H9 (cell line): ENCODE measurements at regions not wholly inside any gene's neighbourhood (a gene's known extent, or its start where the extent isn't known, plus 50 kb on each side); places are given as distances from the start of the nearest gene placed in this dataset.
"Not testable (repeated sequence)": the region's sequence is repeated elsewhere in the genome, so short reads cannot be mapped to it uniquely, and the experiment has no call there.

Source experiments
- DNase-seq: peaks from one replicate; pipeline ENCODE4 v3.0.0-alpha.2; 2017
- H2AFZ ChIP-seq: one replicate; pipeline ENCODE4 v1.6.1; 2013; ENCODE audit warnings: mild to moderate bottlenecking, low read length, control low read depth, moderate library complexity
- H2AK5ac ChIP-seq: 2 replicates; pipeline ENCODE4 v1.6.1; 2013; ENCODE audit warnings: low read length, control low read depth, mixed read lengths; ENCODE audit not compliant: insufficient read length
- H2BK120ac ChIP-seq: one replicate; pipeline ENCODE4 v1.6.1; 2013; ENCODE audit warnings: low read depth, mild to moderate bottlenecking, low read length, control low read depth, inconsistent platforms; ENCODE audit not compliant: poor library complexity, severe bottlenecking
- H2BK12ac ChIP-seq: 2 replicates; pipeline ENCODE4 v1.6.1; 2013; ENCODE audit warnings: low read length, control low read depth, mixed read lengths, low read depth; ENCODE audit not compliant: insufficient read length
- H2BK15ac ChIP-seq: 2 replicates; pipeline ENCODE4 v1.6.1; 2013; ENCODE audit warnings: low read depth, low read length, control low read depth
- H2BK20ac ChIP-seq: one replicate; pipeline ENCODE4 v1.6.1; 2013; ENCODE audit warnings: low read depth, mild to moderate bottlenecking, low read length, control low read depth, inconsistent platforms; ENCODE audit not compliant: poor library complexity, severe bottlenecking
- H2BK5ac ChIP-seq: 2 replicates; pipeline ENCODE4 v1.6.1; 2013; ENCODE audit warnings: low read length, control low read depth, mixed read lengths; ENCODE audit not compliant: insufficient read length
- H3K14ac ChIP-seq: 2 replicates; pipeline ENCODE4 v1.6.1; 2013; ENCODE audit warnings: low read length, control low read depth; ENCODE audit not compliant: insufficient read depth
- H3K18ac ChIP-seq: 2 replicates; pipeline ENCODE4 v1.6.1; 2013; ENCODE audit warnings: low read depth, mild to moderate bottlenecking, mixed read lengths, low read length, control low read depth; ENCODE audit not compliant: insufficient read length
- H3K23ac ChIP-seq: 2 replicates; pipeline ENCODE4 v1.6.1; 2013; ENCODE audit warnings: low read length, control low read depth, mixed read lengths, low read depth; ENCODE audit not compliant: insufficient read length
- H3K23me2 ChIP-seq: 2 replicates; pipeline ENCODE4 v1.6.1; 2013; ENCODE audit warnings: low read depth, mild to moderate bottlenecking, mixed read lengths, low read length, control low read depth; ENCODE audit not compliant: insufficient read length, poor library complexity, severe bottlenecking
- H3K27ac ChIP-seq: 2 replicates; pipeline ENCODE4 v1.5.1; 2013; ENCODE audit warnings: low read length, control low read depth, mixed read lengths, low read depth; ENCODE audit not compliant: insufficient read length
- H3K27me3 ChIP-seq: 2 replicates; pipeline ENCODE4 v1.6.1; 2013; ENCODE audit warnings: low read length, control low read depth, inconsistent platforms; ENCODE audit not compliant: insufficient read depth
- H3K4ac ChIP-seq: 2 replicates; pipeline ENCODE4 v1.6.1; 2013; ENCODE audit warnings: low read depth, mild to moderate bottlenecking, control low read depth, inconsistent platforms, low read length, moderate library complexity
- H3K4me1 ChIP-seq: 2 replicates; pipeline ENCODE4 v1.6.1; 2013; ENCODE audit warnings: low read length, control low read depth, inconsistent platforms; ENCODE audit not compliant: insufficient read depth
- H3K4me2 ChIP-seq: 2 replicates; pipeline ENCODE4 v1.6.1; 2013; ENCODE audit warnings: low read length, control low read depth, mixed read lengths; ENCODE audit not compliant: insufficient read length, insufficient read depth
- H3K56ac ChIP-seq: 2 replicates; pipeline ENCODE4 v1.6.1; 2013; ENCODE audit warnings: low read depth, mild to moderate bottlenecking, mixed read lengths, low read length, control low read depth; ENCODE audit not compliant: insufficient read length
- H3K79me1 ChIP-seq: 2 replicates; pipeline ENCODE4 v1.6.1; 2013; ENCODE audit warnings: low read depth, mild to moderate bottlenecking, moderate library complexity, low read length, control low read depth, inconsistent platforms; ENCODE audit not compliant: insufficient read depth, poor library complexity, severe bottlenecking
- H3K79me2 ChIP-seq: 2 replicates; pipeline ENCODE4 v1.6.1; 2013; ENCODE audit warnings: low read length, control low read depth, inconsistent platforms; ENCODE audit not compliant: insufficient read depth
- H3K9ac ChIP-seq: 2 replicates; pipeline ENCODE4 v1.6.1; 2013; ENCODE audit warnings: low read length, control low read depth, mixed read lengths; ENCODE audit not compliant: insufficient read length; ENCODE audit errors: extremely low read depth
- H3K9me3 ChIP-seq: one replicate; pipeline ENCODE4 v1.6.1; 2013; ENCODE audit warnings: low read depth, low read length, inconsistent platforms; ENCODE audit not compliant: control insufficient read depth
- H3T11ph ChIP-seq: one replicate; pipeline ENCODE4 v1.6.1; 2013; ENCODE audit warnings: mild to moderate bottlenecking, low read length, control low read depth, inconsistent platforms
- H4K20me1 ChIP-seq: one replicate; pipeline ENCODE4 v1.6.1; 2013; ENCODE audit not compliant: control insufficient read depth, insufficient read length, insufficient read depth
- H4K5ac ChIP-seq: 2 replicates; pipeline ENCODE4 v1.6.1; 2013; ENCODE audit warnings: low read depth, mild to moderate bottlenecking, mixed read lengths, low read length, control low read depth; ENCODE audit not compliant: insufficient read length
- H4K8ac ChIP-seq: replicated peaks from 2 replicates; pipeline ENCODE4 v1.6.1; 2013; ENCODE audit warnings: low read length, control low read depth, mixed read lengths, low read depth; ENCODE audit not compliant: insufficient read length
- H4K91ac ChIP-seq: 2 replicates; pipeline ENCODE4 v1.6.1; 2013; ENCODE audit warnings: low read depth, mild to moderate bottlenecking, moderate library complexity, mixed read lengths, low read length, control low read depth; ENCODE audit not compliant: insufficient read length
- H3K27ac Mint-ChIP-seq, 3 experiments: 2 replicates in 2 of 3; 3 replicates in 1 of 3; pipeline ENCODE4 v1.8.0; 2020 to 2021; ENCODE audit warnings: mixed read lengths in 3 of 3, mild to moderate bottlenecking in 1 of 3, moderate library complexity in 1 of 3
- H3K27me3 Mint-ChIP-seq: 2 replicates; pipeline ENCODE4 v1.8.0; 2021; ENCODE audit warnings: low read depth, mild to moderate bottlenecking, moderate library complexity, mixed read lengths
- H3K36me3 Mint-ChIP-seq, 3 experiments: 2 replicates in 2 of 3; 3 replicates in 1 of 3; pipeline ENCODE4 v1.8.0; 2020 to 2021; ENCODE audit warnings: low read depth in 3 of 3, mixed read lengths in 3 of 3; ENCODE audit not compliant: insufficient read depth in 1 of 3
- H3K4me1 Mint-ChIP-seq, 2 experiments: 2 replicates each; pipeline ENCODE4 v1.8.0; 2020; ENCODE audit warnings: mixed read lengths in 2 of 2
- H3K4me3 Mint-ChIP-seq, 2 experiments: 2 replicates in 1 of 2; 3 replicates in 1 of 2; pipeline ENCODE4 v1.8.0; 2020 to 2021; ENCODE audit warnings: mild to moderate bottlenecking in 2 of 2, mixed read lengths in 2 of 2, moderate library complexity in 1 of 2
- H3K9me3 Mint-ChIP-seq, 2 experiments: 2 replicates in 1 of 2; 3 replicates in 1 of 2; pipeline ENCODE4 v1.8.0; 2020; ENCODE audit warnings: mild to moderate bottlenecking in 2 of 2, mixed read lengths in 2 of 2, moderate library complexity in 1 of 2
- CTCF ChIP-seq: fragments of 200-600 bp; sonication (generic); conservative IDR thresholded peaks from 3 replicates; pipeline ENCODE4 v1.8.0; 2021; ENCODE audit warnings: antibody characterized with exemption, mild to moderate bottlenecking
- WGBS: extraction: QIAGEN DNeasy Blood & Tissue Kit; methylation state at CpG from one replicate; pipeline ENCODE4 v1.1.7; 2013; ENCODE audit warnings: missing lambda C conversion rate, low lambda C conversion rate, mixed read lengths; ENCODE audit not compliant: insufficient read length; ENCODE audit errors: extremely low coverage; 5-methylcytosine and 5-hydroxymethylcytosine counted together

DNA sequence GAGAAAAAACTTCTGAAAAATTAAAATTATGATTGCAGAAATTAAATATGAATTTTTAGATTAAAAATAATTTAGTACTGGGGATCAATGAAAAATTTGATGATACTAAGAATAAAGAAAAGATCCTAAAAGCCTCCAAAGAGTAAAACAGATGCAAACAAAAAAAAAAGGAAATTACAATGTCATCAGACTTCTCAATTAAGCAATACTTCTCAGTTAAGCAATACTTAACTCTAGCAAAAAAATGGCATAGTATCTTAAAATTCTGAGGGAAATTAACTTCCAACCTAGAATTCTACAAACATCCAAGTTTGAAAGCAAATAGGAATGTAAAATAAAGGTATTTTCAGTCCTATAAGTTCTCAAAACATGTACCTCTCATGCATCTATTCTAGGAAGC is 141.2 kb upstream of the INTU start:
- Histone ChIP-seq H3K23me2 (no peaks in the 10 kb centered on the region), H3K18ac (no peak overlapping the region), H3T11ph (no peak overlapping the region), H2BK15ac (no peak overlapping the region), H2BK5ac (no peak overlapping the region), H3K27ac (no peak overlapping the region), H4K5ac (no peak overlapping the region), H3K79me2 (no peaks in the 10 kb centered on the region), H3K56ac (no peak overlapping the region), H2BK12ac (no peak overlapping the region), H3K9me3 (no peaks in the 10 kb centered on the region), H3K4ac (no peak overlapping the region), H3K4me2 (no peak overlapping the region), H4K20me1 (no peaks in the 10 kb centered on the region), H2AK5ac (no peak overlapping the region), H4K91ac (no peak overlapping the region), H3K23ac (no peak overlapping the region), H3K9ac (no peak overlapping the region), H2BK20ac (no peak overlapping the region), H3K27me3 (no peaks in the 10 kb centered on the region), H3K4me1 (peaks cover 2% of the 10 kb centered on the region; the same call in 1 of the 2 replicates), H2AFZ (no peak overlapping the region), H3K79me1 (no peaks in the 10 kb centered on the region), H4K8ac (no peak overlapping the region), H3K14ac (no peak overlapping the region), H2BK120ac (no peak overlapping the region)
- Mint-ChIP-seq H3K27ac (no peak overlapping the region), H3K4me1 (peaks cover 7 to 14% of the 10 kb centered on the region in 2 experiments), H3K4me3 (no peak overlapping the region), H3K36me3 (no peaks in the 10 kb centered on the region), H3K27me3 (no peaks in the 10 kb centered on the region), H3K9me3 (no peaks in the 10 kb centered on the region)
- no peak for DNase-seq
- TF ChIP-seq CTCF = no peak

- not testable (repeated sequence) for H3K27ac Mint-ChIP-seq, H4K5ac ChIP-seq
- H3K4me1 Mint-ChIP-seq = peaks cover 9 to 10% of the 10 kb centered on the region in 2 experiments
Measured at GRCh38 chr4:127496875-127497274, 135.9 kb upstream of the INTU start.

More at GRCh38 chr4:127496875-127497274, 135.9 kb upstream of the INTU start:
- not testable (repeated sequence) for H3K4me3 Mint-ChIP-seq, H2AFZ ChIP-seq, H3K9me3 ChIP-seq, H4K8ac ChIP-seq, H3K79me1 ChIP-seq, H2BK120ac ChIP-seq, H3T11ph ChIP-seq, H3K27me3 Mint-ChIP-seq, H3K23ac ChIP-seq, H3K4me1 ChIP-seq, H3K36me3 Mint-ChIP-seq, H3K79me2 ChIP-seq, H3K27ac ChIP-seq, DNase-seq, H3K23me2 ChIP-seq, H3K4ac ChIP-seq, H3K56ac ChIP-seq, H3K27me3 ChIP-seq, H3K14ac ChIP-seq, H4K91ac ChIP-seq, H2BK5ac ChIP-seq, H3K9ac ChIP-seq, H3K18ac ChIP-seq, H2AK5ac ChIP-seq, H2BK15ac ChIP-seq, H2BK12ac ChIP-seq, H3K4me2 ChIP-seq, H3K9me3 Mint-ChIP-seq, H2BK20ac ChIP-seq, H4K20me1 ChIP-seq
- WGBS = no CpG with 5 or more reads among the region's 9 CpGs
